ENCODE measurements at regions not wholly inside any gene's neighbourhood (a gene's known extent, or its start where the extent isn't known, plus 50 kb on each side); places are given as distances from the start of the nearest gene placed in this dataset.

DNA sequence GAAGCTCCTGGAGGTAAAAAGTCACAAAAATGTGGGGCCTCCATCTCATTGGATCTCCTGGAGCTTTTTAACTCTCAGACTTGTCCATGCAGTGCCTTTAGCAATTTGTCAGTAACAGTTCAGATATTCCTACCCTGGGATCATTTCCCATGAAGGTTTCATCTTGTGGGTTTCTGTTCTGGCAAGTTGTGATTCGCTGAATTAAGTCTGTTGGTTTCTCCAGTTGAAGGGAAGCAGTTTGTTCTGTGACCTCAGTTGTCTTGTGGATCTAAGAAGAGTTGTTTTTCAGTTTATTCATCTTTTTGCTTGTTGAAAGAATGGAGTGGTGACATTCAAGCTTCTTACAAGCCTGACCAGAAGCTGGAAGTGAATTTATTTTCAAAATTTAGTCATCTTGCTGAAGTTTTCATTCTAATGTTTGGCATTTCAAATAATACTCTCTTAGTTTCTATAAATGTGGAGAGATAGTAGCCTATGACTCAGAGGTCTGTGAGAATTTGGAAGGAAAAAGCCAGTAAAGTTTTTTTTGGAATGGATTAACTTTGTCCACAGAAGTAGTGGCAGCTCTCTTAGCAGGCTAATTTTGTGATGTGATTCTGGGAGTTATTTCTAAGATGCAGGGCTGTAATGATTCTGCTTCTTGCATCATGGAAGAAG, 120.1 kb upstream of the CSNK1A1L start:
- TF ChIP-seq, protein P1, sequence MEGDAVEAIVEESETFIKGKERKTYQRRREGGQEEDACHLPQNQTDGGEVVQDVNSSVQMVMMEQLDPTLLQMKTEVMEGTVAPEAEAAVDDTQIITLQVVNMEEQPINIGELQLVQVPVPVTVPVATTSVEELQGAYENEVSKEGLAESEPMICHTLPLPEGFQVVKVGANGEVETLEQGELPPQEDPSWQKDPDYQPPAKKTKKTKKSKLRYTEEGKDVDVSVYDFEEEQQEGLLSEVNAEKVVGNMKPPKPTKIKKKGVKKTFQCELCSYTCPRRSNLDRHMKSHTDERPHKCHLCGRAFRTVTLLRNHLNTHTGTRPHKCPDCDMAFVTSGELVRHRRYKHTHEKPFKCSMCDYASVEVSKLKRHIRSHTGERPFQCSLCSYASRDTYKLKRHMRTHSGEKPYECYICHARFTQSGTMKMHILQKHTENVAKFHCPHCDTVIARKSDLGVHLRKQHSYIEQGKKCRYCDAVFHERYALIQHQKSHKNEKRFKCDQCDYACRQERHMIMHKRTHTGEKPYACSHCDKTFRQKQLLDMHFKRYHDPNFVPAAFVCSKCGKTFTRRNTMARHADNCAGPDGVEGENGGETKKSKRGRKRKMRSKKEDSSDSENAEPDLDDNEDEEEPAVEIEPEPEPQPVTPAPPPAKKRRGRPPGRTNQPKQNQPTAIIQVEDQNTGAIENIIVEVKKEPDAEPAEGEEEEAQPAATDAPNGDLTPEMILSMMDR (IDR thresholded peaks at IDR 0.05): no peak
- TF ChIP-seq POLR2A (IDR thresholded peaks at IDR 0.05) (no peak), EP300 (IDR thresholded peaks at IDR 0.05) (no peak)
